H1 (cell line): ENCODE measurements at regions not wholly inside any gene's neighbourhood (a gene's known extent, or its start where the extent isn't known, plus 50 kb on each side); places are given as distances from the start of the nearest gene placed in this dataset.

ENCODE experiments used
- CBX8 ChIP-seq: fragments of 300-800, 300-1000 bp; sonication (generic); IDR thresholded peaks from 2 replicates; pipeline ENCODE4 v1.7.1; 2016; ENCODE audit warnings: low read depth, low read length, borderline replicate concordance
- CEBPB ChIP-seq: IDR thresholded peaks from 2 replicates; pipeline ENCODE4 v1.6.1; 2012; ENCODE audit warnings: low read depth, low read length
- EGR1 ChIP-seq: IDR thresholded peaks from 2 replicates; pipeline ENCODE4 v1.6.1; 2011; ENCODE audit warnings: low read depth, low read length, borderline replicate concordance
- FOSL1 ChIP-seq: IDR thresholded peaks from 2 replicates; pipeline ENCODE4 v1.6.1; 2011; ENCODE audit warnings: mild to moderate bottlenecking, low read depth, low read length, moderate library complexity; ENCODE audit not compliant: insufficient read depth

- TF ChIP-seq FOSL1: no peak
- no peak for TF ChIP-seq CEBPB
- no peak for TF ChIP-seq CBX8
- TF ChIP-seq EGR1: no peak
These were observed 262.3 kb upstream of the EMCN start (continued) for GRCh38 chr4:100780126-100780525.
